Esophagus muscularis mucosa (tissue), 4 donors: ENCODE measurements at regions not wholly inside any gene's neighbourhood (a gene's known extent, or its start where the extent isn't known, plus 50 kb on each side); places are given as distances from the start of the nearest gene placed in this dataset.

ENCODE experiments used
- CTCF ChIP-seq, 3 experiments: fragments of 200-600 bp in 2 of 3; fragments of 450-650 bp in 1 of 3; sonication (generic) in 2 of 3; IDR thresholded peaks; one replicate each; pipeline ENCODE4 v1.5.1; 2017 to 2019; ENCODE audit warnings: antibody characterized with exemption in 3 of 3, mild to moderate bottlenecking in 2 of 3, moderate library complexity in 1 of 3
- EP300 ChIP-seq: sonication (generic); formaldehyde crosslinking; IDR thresholded peaks from one replicate; pipeline ENCODE4 v1.6.1; 2017; ENCODE audit warnings: antibody characterized with exemption
- POLR2A ChIP-seq: fragments of 450-650 bp; IDR thresholded peaks from one replicate; pipeline ENCODE4 v1.6.1; 2017; ENCODE audit warnings: antibody characterized with exemption, moderate library complexity, mild to moderate bottlenecking, low read depth

DNA sequence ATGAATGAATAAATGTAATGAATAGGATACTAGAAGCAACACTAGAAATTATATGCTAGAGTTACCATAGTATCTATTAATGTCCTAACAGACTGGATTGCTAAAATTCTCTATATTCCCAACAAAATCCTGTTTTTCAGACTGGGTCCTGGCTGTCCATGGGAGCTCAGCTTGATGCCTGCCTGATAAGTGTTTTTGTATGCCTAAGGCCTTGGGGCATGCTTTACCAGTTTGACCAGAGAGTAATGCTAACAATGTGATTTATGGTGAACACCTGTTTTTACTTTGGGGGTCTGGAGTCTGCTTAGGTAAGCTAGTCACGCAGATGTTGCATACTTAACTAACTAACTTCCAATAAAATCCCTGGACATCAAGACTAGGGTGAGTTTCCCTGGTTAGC lies 318.8 kb upstream of the DEPDC1 start:
- TF ChIP-seq CTCF (IDR thresholded peaks at IDR 0.05) (no peak), EP300 (no peak), POLR2A (no peak)
